T-helper 17 cell (primary cell): ENCODE measurements at regions not wholly inside any gene's neighbourhood (a gene's known extent, or its start where the extent isn't known, plus 50 kb on each side); places are given as distances from the start of the nearest gene placed in this dataset.

Experiments
- ATAC-seq: fragments of 150-1000 bp; cut with Tn5 transposase; 2 replicates; pipeline ENCODE4 v1.10.0; 2021; ENCODE audit warnings: mild to moderate bottlenecking, moderate library complexity
- DNase-seq, 3 donors: peaks; one replicate each; pipeline versions ENCODE4 v3.0.0 to v3.0.0-alpha.2; 2020 to 2021
- H3K9me3 ChIP-seq: one replicate; pipeline ENCODE4 v1.7.0; 2013; ENCODE audit warnings: low read length, mild to moderate bottlenecking; ENCODE audit not compliant: control insufficient read depth, poor library complexity, severe bottlenecking
- H3K27ac Mint-ChIP-seq: one replicate; pipeline ENCODE4 v1.8.0; 2022; ENCODE audit warnings: mild to moderate bottlenecking, moderate library complexity, mixed read lengths
- H3K27me3 Mint-ChIP-seq: one replicate; pipeline ENCODE4 v1.8.0; 2022; ENCODE audit warnings: mixed read lengths
- H3K36me3 Mint-ChIP-seq: one replicate; pipeline ENCODE4 v1.8.0; 2022; ENCODE audit warnings: low read depth, mixed read lengths
- H3K4me1 Mint-ChIP-seq: one replicate; pipeline ENCODE4 v1.8.0; 2022; ENCODE audit warnings: mild to moderate bottlenecking, mixed read lengths
- H3K4me3 Mint-ChIP-seq: one replicate; pipeline ENCODE4 v1.8.0; 2022; ENCODE audit warnings: mild to moderate bottlenecking, moderate library complexity, mixed read lengths

DNA sequence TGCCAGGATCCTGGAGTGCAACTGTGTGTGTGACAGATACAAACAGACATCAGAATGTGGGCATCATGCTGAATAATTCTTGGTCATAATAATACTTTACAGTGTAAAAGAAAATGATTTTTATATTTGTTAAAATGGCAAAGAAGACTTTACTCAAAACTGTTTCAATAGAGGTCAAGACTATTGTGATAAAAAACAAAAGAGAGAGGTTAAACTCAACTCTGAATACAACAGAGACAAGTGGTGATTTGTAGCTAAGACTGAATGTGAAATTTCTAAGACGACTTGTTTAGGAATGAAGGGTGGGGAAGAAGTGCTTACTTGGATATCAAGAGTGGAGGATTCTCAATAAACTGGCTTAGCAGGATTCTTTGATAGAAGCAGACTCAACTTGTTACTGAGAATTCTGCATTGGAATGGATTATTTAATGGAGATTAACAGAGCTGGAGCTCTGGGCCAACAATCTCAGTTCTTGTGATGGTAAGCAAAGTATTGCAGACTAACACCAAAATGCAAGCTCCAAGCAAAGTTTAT lies 457.4 kb upstream of the CDH18 start:
- H3K4me1 Mint-ChIP-seq, result no peaks in the 10 kb centered on the region
- DNase-seq (no peak), ATAC-seq (no peak)
- H3K27ac Mint-ChIP-seq, result no peak overlapping the region
- no peaks in the 10 kb centered on the region for H3K27me3 Mint-ChIP-seq
- no peaks in the 10 kb centered on the region for H3K36me3 Mint-ChIP-seq
- no peaks in the 10 kb centered on the region for H3K9me3 ChIP-seq
- no peak overlapping the region for H3K4me3 Mint-ChIP-seq

DNA sequence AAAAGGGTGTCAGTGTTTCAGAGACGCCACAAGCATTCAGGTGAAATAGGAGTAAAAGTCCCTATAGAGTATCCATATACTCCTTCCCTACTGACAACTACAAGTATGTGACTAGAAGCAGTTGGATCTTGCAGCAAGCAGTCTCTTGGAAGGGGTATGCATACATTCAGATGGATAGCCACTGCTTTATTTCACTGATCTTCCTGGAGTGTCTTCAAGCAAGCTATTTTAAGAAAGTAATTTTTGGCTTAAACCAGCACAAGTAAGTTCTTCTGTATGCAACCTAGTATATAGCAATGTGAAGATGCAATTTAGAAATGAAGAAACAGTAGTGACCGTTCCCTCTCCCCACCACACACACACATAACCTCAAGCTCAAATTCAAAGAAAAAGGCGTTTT lies 446.8 kb upstream of the CDH18 start:
- H3K4me3 Mint-ChIP-seq, result no peak overlapping the region
- no peaks in the 10 kb centered on the region for H3K9me3 ChIP-seq

DNA sequence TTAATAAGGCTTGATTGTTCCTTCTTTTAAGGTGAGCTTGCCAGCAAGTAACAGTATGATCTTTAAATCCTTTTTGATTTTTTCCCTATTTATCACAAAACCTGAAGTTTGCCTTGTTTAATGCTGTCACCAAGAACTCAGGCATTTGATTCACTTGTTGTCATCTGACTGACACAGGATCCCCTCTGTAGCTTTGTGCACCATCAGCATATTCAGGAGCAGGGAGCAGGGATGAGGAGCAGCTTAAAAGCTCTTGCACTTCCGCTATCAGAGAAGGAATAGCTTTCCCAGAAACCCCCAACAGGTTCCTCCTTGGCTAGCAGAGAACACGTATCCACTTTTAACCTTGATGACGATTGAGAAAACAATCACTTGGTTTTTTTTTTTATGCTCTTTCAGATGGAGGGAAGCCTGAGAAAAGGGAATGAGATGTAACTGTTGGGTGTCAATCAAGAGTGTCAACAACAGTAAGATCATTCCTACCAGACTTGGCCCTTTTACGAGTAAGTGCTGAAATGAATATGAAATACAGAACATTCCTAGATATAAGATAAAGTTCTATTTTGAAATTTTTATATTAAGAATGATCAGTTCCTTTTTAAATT lies 433.1 kb upstream of the CDH18 start:
- Mint-ChIP-seq H3K27me3 (no peaks in the 10 kb centered on the region), H3K27ac (no peak overlapping the region), H3K36me3 (no peaks in the 10 kb centered on the region), H3K4me3 (no peak overlapping the region), H3K4me1 (no peaks in the 10 kb centered on the region)
- no peak for DNase-seq
- ATAC-seq, result no peak
- H3K9me3 ChIP-seq, result no peaks in the 10 kb centered on the region

More for the DNA sequence above, 446.8 kb upstream of the CDH18 start:
- DNase-seq, result no peak
- Mint-ChIP-seq H3K27me3 (no peaks in the 10 kb centered on the region), H3K4me1 (no peaks in the 10 kb centered on the region), H3K36me3 (no peaks in the 10 kb centered on the region), H3K27ac (no peak overlapping the region)
- no peak for ATAC-seq
